ENCODE measurements at regions not wholly inside any gene's neighbourhood (a gene's known extent, or its start where the extent isn't known, plus 50 kb on each side); places are given as distances from the start of the nearest gene placed in this dataset.
"Not testable (repeated sequence)": the region's sequence is repeated elsewhere in the genome, so short reads cannot be mapped to it uniquely, and the experiment has no call there.

DNA sequence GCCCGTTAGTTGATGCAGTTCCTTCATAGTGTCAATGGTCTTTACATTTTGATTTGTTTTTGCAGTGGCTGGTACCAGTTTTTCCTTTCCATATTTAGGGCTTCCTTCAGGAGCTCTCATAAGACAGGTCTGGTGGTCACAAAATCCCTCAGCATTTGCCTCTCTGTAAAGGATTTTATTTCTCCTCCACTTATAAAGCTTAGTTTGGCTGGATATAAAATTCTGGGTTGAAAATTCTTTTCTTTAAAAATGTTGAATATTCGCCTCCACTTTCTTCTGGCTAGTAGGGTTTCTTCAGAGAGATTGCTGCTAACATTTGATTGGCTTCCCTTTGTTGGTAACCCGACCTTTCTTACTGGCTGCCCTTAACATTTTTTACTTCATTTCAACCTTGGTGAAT, 260.9 kb downstream of the FOXG1 start:
- not testable (repeated sequence) for TF ChIP-seq POLR2A, CTCF (IDR thresholded peaks at IDR 0.05)
